GM12874 (cell line): ENCODE measurements at regions not wholly inside any gene's neighbourhood (a gene's known extent, or its start where the extent isn't known, plus 50 kb on each side); places are given as distances from the start of the nearest gene placed in this dataset.

Experiments
- CTCF ChIP-seq: IDR thresholded peaks from 2 replicates; pipeline ENCODE4 v1.5.1; 2011; ENCODE audit warnings: low read depth, mild to moderate bottlenecking, control low read depth, low read length, moderate library complexity; ENCODE audit not compliant: insufficient read depth

- TF ChIP-seq CTCF, result no peak
Measured at GRCh38 chr18:66141716-66142115, 390.9 kb downstream of the CDH7 start.

GRCh38 chr18:66138642-66139041 is 387.8 kb downstream of the CDH7 start:
- no peak for TF ChIP-seq CTCF

GRCh38 chr18:66136039-66136438 is 385.2 kb downstream of the CDH7 start:
- no peak for TF ChIP-seq CTCF

- no peak for TF ChIP-seq CTCF
Measured at GRCh38 chr18:66129248-66129647, 378.4 kb downstream of the CDH7 start.

GRCh38 chr18:66126266-66126665 is 375.5 kb downstream of the CDH7 start:
- no peak for TF ChIP-seq CTCF

GRCh38 chr18:66124394-66124793 is 373.6 kb downstream of the CDH7 start:
- peak; percentile 26; the same call in 1 of the 2 replicates for TF ChIP-seq CTCF

GRCh38 chr18:66119347-66119746 is 368.5 kb downstream of the CDH7 start:
- no peak for TF ChIP-seq CTCF

- TF ChIP-seq CTCF, result no peak
Measured at GRCh38 chr18:66111018-66111417, 360.2 kb downstream of the CDH7 start.
